K562 (cell line): ENCODE measurements at regions not wholly inside any gene's neighbourhood (a gene's known extent, or its start where the extent isn't known, plus 50 kb on each side); places are given as distances from the start of the nearest gene placed in this dataset.

ENCODE experiments used
- ATAC-seq: fragments of 200-7000 bp; cut with Tn5 transposase; 3 replicates; pipeline ENCODE4 v1.9.1; 2020; ENCODE audit warnings: moderate library complexity
- BruUV-seq: library from RNA; stranded (reverse); fragments of 400-500 nt; replicated peaks from 2 replicates; lab custom pipeline; 2021; lab: Mats Ljungman, UMichigan
- CTCF ChIA-PET: fragments of 300-600 bp; formaldehyde crosslinking; extraction: SDS; loops from one replicate; lab custom pipeline; 2021; ENCODE audit warnings: low intra/inter-chr PET ratio; lab: Yijun Ruan, JAX
- POLR2A ChIA-PET: fragments of 300-600, 350-650 bp; sonication (Branson Sonifier 250); formaldehyde crosslinking; extraction: SDS; loops from one replicate; lab custom pipeline; 2021; ENCODE audit warnings: antibody characterized with exemption, inconsistent platforms; lab: Yijun Ruan, JAX
- DNase-seq, 4 experiments: peaks; one replicate each; pipeline versions ENCODE4 v3.0.0 to v3.0.0-alpha.2; 2011 to 2018; ENCODE audit warnings: low spot score in 3 of 4, mixed read lengths in 3 of 4; ENCODE audit errors: extremely low read depth in 1 of 4
- FAIRE-seq: peaks from 2 replicates; lab custom pipeline; 2011; peaks lifted over from hg19 to GRCh38; lab: Jason Lieb, UNC
- H2AFZ ChIP-seq: 2 replicates; pipeline ENCODE4 v1.6.0; 2011; ENCODE audit warnings: low read depth, low read length, control low read depth, inconsistent platforms
- H3K27ac ChIP-seq: fragments of 200-600 bp; 3 replicates; pipeline ENCODE4 v1.8.0; 2011; ENCODE audit warnings: low read depth, mild to moderate bottlenecking, control low read depth, inconsistent platforms, low read length, moderate library complexity, mixed read lengths; ENCODE audit errors: extremely low read depth
- H3K27me3 ChIP-seq, 2 experiments: fragments of 300-600 bp in 1 of 2; 2 replicates in 1 of 2; 3 replicates in 1 of 2; pipeline versions ENCODE4 v1.6.0 to v1.8.0; 2011; ENCODE audit warnings: inconsistent platforms in 2 of 2, low read length in 2 of 2, mild to moderate bottlenecking in 1 of 2, mixed read lengths in 1 of 2, moderate library complexity in 1 of 2; ENCODE audit not compliant: control insufficient read depth in 2 of 2, insufficient read depth in 2 of 2
- H3K36me3 ChIP-seq: fragments of 300-600 bp; 3 replicates; pipeline ENCODE4 v1.8.0; 2011; ENCODE audit warnings: mild to moderate bottlenecking, low read length, inconsistent platforms; ENCODE audit not compliant: control insufficient read depth, insufficient read depth
- H3K4me1 ChIP-seq, 2 experiments: fragments of 200-600 bp in 1 of 2; replicated peaks in 1 of 2; 2 replicates in 1 of 2; 3 replicates in 1 of 2; pipeline versions ENCODE4 v1.5.1 to v1.8.0; 2011; ENCODE audit warnings: inconsistent platforms in 2 of 2, low read length in 2 of 2, mild to moderate bottlenecking in 1 of 2, mixed read lengths in 1 of 2, moderate library complexity in 1 of 2; ENCODE audit not compliant: control insufficient read depth in 2 of 2, insufficient read depth in 2 of 2
- H3K4me2 ChIP-seq: 2 replicates; pipeline ENCODE4 v1.6.1; 2011; ENCODE audit warnings: low read length, control low read depth, inconsistent platforms, mixed read lengths; ENCODE audit not compliant: insufficient read depth
- H3K4me3 ChIP-seq: fragments of 200-600 bp; sonication (generic), shearing (Covaris generic); 2 replicates; pipeline ENCODE4 v1.5.1; 2016; ENCODE audit warnings: control low read depth, inconsistent platforms
- H3K79me2 ChIP-seq: fragments of 200-600 bp; 3 replicates; pipeline ENCODE4 v1.8.0; 2011; ENCODE audit warnings: low read length, inconsistent platforms; ENCODE audit not compliant: control insufficient read depth, insufficient read depth
- H3K9ac ChIP-seq, 2 experiments: 2 replicates each; pipeline versions ENCODE4 v1.6.0 to v1.6.1; 2011; ENCODE audit warnings: low read depth in 2 of 2, low read length in 2 of 2, control low read depth in 1 of 2, inconsistent platforms in 1 of 2, mild to moderate bottlenecking in 1 of 2, mixed read lengths in 1 of 2; ENCODE audit not compliant: insufficient read depth in 1 of 2
- H3K9me1 ChIP-seq: one replicate; pipeline ENCODE4 v1.6.0; 2011; ENCODE audit warnings: inconsistent platforms, mild to moderate bottlenecking, low read length, moderate library complexity; ENCODE audit not compliant: control insufficient read depth, insufficient read depth
- H3K9me3 ChIP-seq: replicated peaks from 2 replicates; pipeline ENCODE4 v1.5.1; 2011; ENCODE audit warnings: low read depth, low read length, inconsistent platforms; ENCODE audit not compliant: control insufficient read depth, insufficient read depth
- H4K20me1 ChIP-seq: replicated peaks from 2 replicates; pipeline ENCODE4 v1.6.1; 2011; ENCODE audit warnings: low read length, inconsistent platforms, mixed read lengths; ENCODE audit not compliant: control insufficient read depth, insufficient read depth
- ASH1L ChIP-seq: fragments of 450-650 bp; IDR thresholded peaks from 2 replicates; pipeline ENCODE4 v1.6.1; 2018; ENCODE audit warnings: borderline replicate concordance, mild to moderate bottlenecking, low read depth; ENCODE audit not compliant: partially characterized antibody
- BMI1 ChIP-seq: fragments of 150-350 bp; IDR thresholded peaks from 2 replicates; pipeline ENCODE4 v1.6.1; 2014; ENCODE audit warnings: low read length
- DNMT1 ChIP-seq: fragments of 450-650 bp; IDR thresholded peaks from 2 replicates; pipeline ENCODE4 v1.6.1; 2016; ENCODE audit warnings: antibody characterized with exemption, mild to moderate bottlenecking
- EP400 ChIP-seq: fragments of 450-650 bp; IDR thresholded peaks from 2 replicates; pipeline ENCODE4 v1.6.1; 2017; ENCODE audit warnings: antibody characterized with exemption, mild to moderate bottlenecking, moderate library complexity
- ETV5 ChIP-seq: sonication (generic); formaldehyde crosslinking; IDR thresholded peaks from 2 replicates; pipeline ENCODE4 v1.4.0; 2020; ENCODE audit warnings: low read depth, mild to moderate bottlenecking, missing genetic modification reagents
- KAT7 ChIP-seq: sonication (generic); formaldehyde crosslinking; IDR thresholded peaks from 2 replicates; pipeline ENCODE4 v1.8.0; 2022; ENCODE audit warnings: missing genetic modification reagents, mild to moderate bottlenecking, borderline replicate concordance
- NBN ChIP-seq: fragments of 450-650 bp; IDR thresholded peaks from 2 replicates; pipeline ENCODE4 v1.6.1; 2016; ENCODE audit warnings: low read depth, mild to moderate bottlenecking
- ZNF778 ChIP-seq: fragments of 450-650 bp; formaldehyde crosslinking; IDR thresholded peaks from 2 replicates; pipeline ENCODE4 v1.4.0; 2020; ENCODE audit warnings: mild to moderate bottlenecking, moderate library complexity
- WGBS: fragments of 100-300 bp; shearing (Covaris generic); methylation state at CpG from one replicate; pipeline ENCODE4 v1.1.6; 2016; ENCODE audit warnings: low coverage, mixed read lengths; ENCODE audit not compliant: insufficient coverage; ENCODE audit errors: missing lambda C conversion rate; 5-methylcytosine and 5-hydroxymethylcytosine counted together
- in situ Hi-C: fragments of 300-500 bp; cut with MboI; formaldehyde crosslinking; loops from 4 replicates; pipeline ENCODE4 v1.15.0; 2018; ENCODE audit warnings: inconsistent platforms, mixed read lengths
- intact Hi-C: fragments of 100-400 bp; cut with micrococcal nuclease; formaldehyde crosslinking; loops from 2 replicates; pipeline ENCODE4 v1.14.2; 2022

DNA sequence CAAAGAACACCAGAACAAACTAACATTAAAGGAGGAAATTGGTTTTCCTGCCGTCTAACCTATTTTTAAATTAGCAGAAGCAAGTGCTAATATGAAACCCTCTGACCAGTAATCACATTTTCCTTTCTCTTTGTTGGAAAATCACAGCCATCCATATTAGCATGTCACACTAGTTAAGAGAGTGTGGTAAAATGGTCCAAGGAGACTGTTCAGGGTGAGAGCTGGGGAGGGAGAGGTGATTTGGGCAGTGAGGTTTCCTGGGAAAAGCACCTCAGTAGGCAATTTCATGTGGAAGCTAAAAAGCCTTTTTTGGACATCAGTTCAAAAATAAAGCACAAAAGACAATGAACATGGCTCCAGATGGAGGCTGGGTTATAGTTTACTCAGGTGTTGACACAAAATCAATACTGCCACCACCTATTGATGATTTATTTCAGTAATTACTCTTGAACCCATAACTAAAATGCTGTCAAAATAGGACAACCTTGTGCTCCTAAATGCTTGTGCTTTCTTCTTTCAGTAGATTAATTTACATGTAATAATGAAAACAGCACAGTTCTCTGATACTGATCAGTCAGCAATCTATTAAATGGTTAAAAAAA is 333.2 kb downstream of the SAMD5 start:
- H2AFZ ChIP-seq: no peak overlapping the region
- in situ Hi-C loops (no loop called here), intact Hi-C loops (no loop called here)
- no peak overlapping the region for H3K4me3 ChIP-seq
- H3K9me1 ChIP-seq: no peaks in the 10 kb centered on the region
- no peak overlapping the region for H3K9ac ChIP-seq
- FAIRE-seq (no peak), ATAC-seq (no peak), DNase-seq (no peak)
- ChIA-PET POLR2A (interaction anchor here (0.6 kb wide), 1 partner anchor 8 kb away, joined by 4 read pairs; no protein-coding TSS in a partner anchor), CTCF (no interaction called here)
- H3K27ac ChIP-seq: no peak overlapping the region
- H3K27me3 ChIP-seq: no peaks in the 10 kb centered on the region
- TF ChIP-seq DNMT1 (no peak), ZNF778 (CRISPR knock-in tag) (no peak), ASH1L (no peak), NBN (no peak), ETV5 (no peak), KAT7 (CRISPR knock-in tag) (no peak), EP400 (no peak), BMI1 (no peak)
- no TSS peak for BruUV-seq
- no peaks in the 10 kb centered on the region for H3K79me2 ChIP-seq
- no peaks in the 10 kb centered on the region for H3K4me1 ChIP-seq
- WGBS: 27% methylated on average over 1 of the region's 1 CpG
- no peak overlapping the region for H3K4me2 ChIP-seq
- H3K36me3 ChIP-seq: no peaks in the 10 kb centered on the region
- no peaks in the 10 kb centered on the region for H3K9me3 ChIP-seq
- no peaks in the 10 kb centered on the region for H4K20me1 ChIP-seq
